HUES6 (cell line): ENCODE measurements at regions not wholly inside any gene's neighbourhood (a gene's known extent, or its start where the extent isn't known, plus 50 kb on each side); places are given as distances from the start of the nearest gene placed in this dataset.

ENCODE experiments used
- H3K27ac ChIP-seq: 2 replicates; pipeline ENCODE4 v1.7.0; 2013; ENCODE audit warnings: low read depth, mild to moderate bottlenecking, low read length, inconsistent platforms
- H3K27me3 ChIP-seq: 2 replicates; pipeline ENCODE4 v1.6.1; 2013; ENCODE audit warnings: low read length; ENCODE audit not compliant: control insufficient read depth, insufficient read depth
- H3K36me3 ChIP-seq: 2 replicates; pipeline ENCODE4 v1.6.1; 2013; ENCODE audit warnings: low read length; ENCODE audit not compliant: control insufficient read depth, insufficient read depth
- H3K4me1 ChIP-seq: 2 replicates; pipeline ENCODE4 v1.6.1; 2013; ENCODE audit warnings: low read length; ENCODE audit not compliant: control insufficient read depth, insufficient read depth
- H3K4me3 ChIP-seq: 2 replicates; pipeline ENCODE4 v1.5.1; 2013; ENCODE audit warnings: low read depth, low read length
- H3K9ac ChIP-seq: one replicate; pipeline ENCODE4 v1.6.1; 2013; ENCODE audit warnings: mild to moderate bottlenecking, low read length
- H3K9me3 ChIP-seq: 2 replicates; pipeline ENCODE4 v1.6.1; 2013; ENCODE audit warnings: low read depth, low read length; ENCODE audit not compliant: control insufficient read depth, insufficient read depth

GRCh38 chr3:89577637-89578530, 470.5 kb downstream of the EPHA3 start:
- Histone ChIP-seq H3K9me3 (no peaks in the 10 kb centered on the region), H3K27me3 (no peaks in the 10 kb centered on the region), H3K9ac (no peak overlapping the region), H3K36me3 (no peaks in the 10 kb centered on the region), H3K4me1 (peaks cover 7% of the 10 kb centered on the region; the same call in 1 of the 2 replicates), H3K4me3 (no peak overlapping the region), H3K27ac (no peak overlapping the region)

- Histone ChIP-seq H3K27me3 (no peaks in the 10 kb centered on the region), H3K4me3 (no peak overlapping the region), H3K9ac (no peak overlapping the region), H3K36me3 (no peaks in the 10 kb centered on the region), H3K9me3 (no peaks in the 10 kb centered on the region), H3K27ac (no peak overlapping the region), H3K4me1 (peaks cover 7% of the 10 kb centered on the region; the same call in 1 of the 2 replicates)
Measured at GRCh38 chr3:89580859-89581258, 473.4 kb downstream of the EPHA3 start.

- no peaks in the 10 kb centered on the region for H3K27me3 ChIP-seq
- H3K27ac ChIP-seq, result no peak overlapping the region
Measured at GRCh38 chr3:89584398-89584797, 477.0 kb downstream of the EPHA3 start.

GRCh38 chr3:89586256-89586655, 478.8 kb downstream of the EPHA3 start:
- H3K4me3 ChIP-seq, result no peak overlapping the region
- H3K27me3 ChIP-seq, result no peaks in the 10 kb centered on the region
- H3K9me3 ChIP-seq, result no peaks in the 10 kb centered on the region
- no peak overlapping the region for H3K9ac ChIP-seq
- no peaks in the 10 kb centered on the region for H3K36me3 ChIP-seq
- no peaks in the 10 kb centered on the region for H3K4me1 ChIP-seq
- no peak overlapping the region for H3K27ac ChIP-seq

More at GRCh38 chr3:89584398-89584797, 477.0 kb downstream of the EPHA3 start:
- no peaks in the 10 kb centered on the region for H3K36me3 ChIP-seq
- H3K9me3 ChIP-seq, result no peaks in the 10 kb centered on the region
- H3K4me3 ChIP-seq, result no peak overlapping the region
- no peaks in the 10 kb centered on the region for H3K4me1 ChIP-seq
- no peak overlapping the region for H3K9ac ChIP-seq

GRCh38 chr3:89586676-89587075, 479.3 kb downstream of the EPHA3 start:
- H3K4me1 ChIP-seq, result no peaks in the 10 kb centered on the region
- no peaks in the 10 kb centered on the region for H3K36me3 ChIP-seq
- no peak overlapping the region for H3K4me3 ChIP-seq
- no peaks in the 10 kb centered on the region for H3K9me3 ChIP-seq
- no peak overlapping the region for H3K27ac ChIP-seq
- H3K27me3 ChIP-seq, result no peaks in the 10 kb centered on the region
- no peak overlapping the region for H3K9ac ChIP-seq

- H3K9me3 ChIP-seq, result no peaks in the 10 kb centered on the region
- H3K4me1 ChIP-seq, result no peaks in the 10 kb centered on the region
- H3K27ac ChIP-seq, result no peak overlapping the region
- H3K36me3 ChIP-seq, result no peaks in the 10 kb centered on the region
- H3K27me3 ChIP-seq, result no peaks in the 10 kb centered on the region
- H3K4me3 ChIP-seq, result no peak overlapping the region
- H3K9ac ChIP-seq, result no peak overlapping the region
Measured at GRCh38 chr3:89606151-89606550, 498.7 kb downstream of the EPHA3 start.

- Histone ChIP-seq H3K9ac (no peak overlapping the region), H3K36me3 (no peaks in the 10 kb centered on the region), H3K27ac (no peak overlapping the region), H3K4me3 (no peak overlapping the region), H3K9me3 (no peaks in the 10 kb centered on the region), H3K4me1 (peaks cover 4% of the 10 kb centered on the region; the same call in 1 of the 2 replicates), H3K27me3 (no peaks in the 10 kb centered on the region)
Measured at GRCh38 chr3:89612027-89612426, 504.6 kb downstream of the EPHA3 start.

GRCh38 chr3:89613241-89613640, 505.8 kb downstream of the EPHA3 start:
- Histone ChIP-seq H3K4me1 (peaks cover 4% of the 10 kb centered on the region; the same call in 1 of the 2 replicates), H3K9me3 (no peaks in the 10 kb centered on the region), H3K27ac (no peak overlapping the region), H3K4me3 (no peak overlapping the region), H3K27me3 (no peaks in the 10 kb centered on the region), H3K9ac (no peak overlapping the region), H3K36me3 (no peaks in the 10 kb centered on the region)

- no peak overlapping the region for H3K9ac ChIP-seq
- no peak overlapping the region for H3K27ac ChIP-seq
Measured at GRCh38 chr3:89617706-89618105, 510.3 kb downstream of the EPHA3 start.

GRCh38 chr3:89619263-89619662, 511.8 kb downstream of the EPHA3 start:
- H3K27me3 ChIP-seq, result no peaks in the 10 kb centered on the region
- H3K9me3 ChIP-seq, result no peaks in the 10 kb centered on the region
- H3K9ac ChIP-seq, result no peak overlapping the region
- H3K36me3 ChIP-seq, result no peaks in the 10 kb centered on the region
- no peak overlapping the region for H3K4me3 ChIP-seq
- no peak overlapping the region for H3K27ac ChIP-seq
- no peaks in the 10 kb centered on the region for H3K4me1 ChIP-seq

More at GRCh38 chr3:89617706-89618105, 510.3 kb downstream of the EPHA3 start:
- no peaks in the 10 kb centered on the region for H3K9me3 ChIP-seq
- H3K4me3 ChIP-seq, result no peak overlapping the region
- H3K27me3 ChIP-seq, result no peaks in the 10 kb centered on the region
- H3K4me1 ChIP-seq, result peaks cover 4% of the 10 kb centered on the region; the same call in 1 of the 2 replicates
- no peaks in the 10 kb centered on the region for H3K36me3 ChIP-seq

- Histone ChIP-seq H3K9me3 (no peaks in the 10 kb centered on the region), H3K36me3 (no peaks in the 10 kb centered on the region), H3K4me3 (no peak overlapping the region), H3K27me3 (no peaks in the 10 kb centered on the region), H3K9ac (no peak overlapping the region), H3K4me1 (no peaks in the 10 kb centered on the region), H3K27ac (no peak overlapping the region)
Measured at GRCh38 chr3:89622063-89622700, 514.8 kb downstream of the EPHA3 start.
